Activated T-helper 2 cell treated with anti-CD3 and anti-CD28 coated beads, Interferon-gamma antibody, Interleukin-2, Interleukin-4, amounts not matched to agents 10 μg/mL and 5 μg/mL and 100 μg/mL, durations not matched to agents 14 hours and 24 hours and 36 hours (primary cell): ENCODE measurements at regions not wholly inside any gene's neighbourhood (a gene's known extent, or its start where the extent isn't known, plus 50 kb on each side); places are given as distances from the start of the nearest gene placed in this dataset.

ENCODE experiments used
- DNase-seq: peaks from one replicate; pipeline ENCODE4 v3.0.0; 2021; ENCODE audit warnings: low spot score
- H3K27ac Mint-ChIP-seq: one replicate; pipeline ENCODE4 v1.8.0; 2021; ENCODE audit warnings: mixed read lengths
- H3K27me3 Mint-ChIP-seq: one replicate; pipeline ENCODE4 v1.8.0; 2021; ENCODE audit warnings: low read depth, mixed read lengths
- H3K36me3 Mint-ChIP-seq: one replicate; pipeline ENCODE4 v1.8.0; 2021; ENCODE audit warnings: low read depth, mixed read lengths
- H3K4me1 Mint-ChIP-seq: one replicate; pipeline ENCODE4 v1.8.0; 2021; ENCODE audit warnings: low read depth, mixed read lengths
- H3K4me3 Mint-ChIP-seq: one replicate; pipeline ENCODE4 v1.8.0; 2021; ENCODE audit warnings: low read depth, mild to moderate bottlenecking, moderate library complexity, mixed read lengths
- H3K9me3 Mint-ChIP-seq: one replicate; pipeline ENCODE4 v1.8.0; 2021; ENCODE audit warnings: mixed read lengths
- intact Hi-C: fragments of 100-400 bp; cut with micrococcal nuclease; formaldehyde crosslinking; loops from one replicate; pipeline ENCODE4 v1.15.1; 2023

DNA sequence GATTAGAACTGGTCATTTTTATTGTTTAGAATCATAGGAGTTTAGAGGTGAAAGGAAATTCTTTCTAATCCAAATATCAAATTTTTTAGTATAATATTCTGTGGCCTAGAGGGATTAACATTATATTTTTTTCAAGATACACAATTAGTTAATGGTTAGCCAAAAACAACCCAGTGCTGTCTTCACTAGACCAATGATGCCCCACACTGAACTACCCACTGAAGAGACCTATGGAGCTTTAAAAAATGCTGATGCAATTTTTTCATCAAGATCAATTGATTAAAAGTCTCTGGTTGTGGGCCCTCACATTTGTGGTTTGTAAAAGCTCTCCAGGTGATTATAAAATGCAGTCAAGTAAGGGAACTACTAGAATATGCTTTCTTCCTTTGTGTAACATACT is 274.1 kb upstream of the C9orf72 start:
- H3K4me3 Mint-ChIP-seq = no peak overlapping the region

DNA sequence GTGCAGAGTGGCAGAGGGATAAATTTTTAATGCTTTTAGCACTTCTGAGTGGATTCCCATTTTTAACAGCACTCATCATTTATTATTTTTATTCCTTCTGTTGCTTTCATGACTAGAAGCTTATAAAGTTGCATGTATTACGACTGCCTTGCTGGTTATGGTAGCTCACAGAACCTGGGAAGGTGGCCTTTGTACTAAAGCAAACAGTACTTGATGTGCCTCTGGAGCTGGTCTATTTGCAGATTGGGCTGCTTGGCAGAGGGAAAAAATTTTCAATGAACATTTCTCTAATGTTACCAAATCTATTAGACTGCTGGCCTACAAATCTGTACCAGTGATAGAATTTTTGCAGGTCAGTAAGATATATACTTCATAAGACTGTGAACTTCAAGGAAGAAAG is 274.5 kb upstream of the C9orf72 start:
- no peaks in the 10 kb centered on the region for H3K27me3 Mint-ChIP-seq
- H3K4me3 Mint-ChIP-seq = no peak overlapping the region
- no peaks in the 10 kb centered on the region for H3K9me3 Mint-ChIP-seq
- H3K4me1 Mint-ChIP-seq = no peaks in the 10 kb centered on the region
- DNase-seq = no peak
- no peaks in the 10 kb centered on the region for H3K36me3 Mint-ChIP-seq
- H3K27ac Mint-ChIP-seq = no peak overlapping the region
- intact Hi-C loops = no loop called here

More for the DNA sequence above, 274.1 kb upstream of the C9orf72 start:
- H3K27ac Mint-ChIP-seq = no peak overlapping the region
- no peaks in the 10 kb centered on the region for H3K4me1 Mint-ChIP-seq
- no peaks in the 10 kb centered on the region for H3K36me3 Mint-ChIP-seq
- H3K9me3 Mint-ChIP-seq = no peaks in the 10 kb centered on the region
- DNase-seq = no peak
- intact Hi-C loops = no loop called here
- no peaks in the 10 kb centered on the region for H3K27me3 Mint-ChIP-seq

DNA sequence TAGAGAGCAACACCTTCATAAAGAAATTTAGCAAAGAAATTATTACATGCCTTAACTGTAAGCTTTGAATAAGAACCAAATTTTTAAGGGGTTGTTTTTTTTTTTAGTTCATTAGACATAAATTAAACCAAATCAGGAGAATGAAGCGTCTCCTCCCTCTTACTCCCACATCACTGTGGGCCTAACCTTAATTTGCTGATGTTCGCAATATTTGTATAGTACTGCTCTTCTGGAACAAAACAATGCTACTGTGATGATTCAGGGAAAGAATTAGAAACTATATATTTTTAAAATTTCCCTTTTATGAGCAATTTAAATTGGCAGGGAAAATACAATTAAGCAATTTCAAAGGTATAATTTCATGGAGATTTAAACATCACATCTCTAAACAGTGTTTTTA is 275.0 kb upstream of the C9orf72 start:
- Mint-ChIP-seq H3K27me3 (no peaks in the 10 kb centered on the region), H3K4me1 (no peaks in the 10 kb centered on the region), H3K36me3 (no peaks in the 10 kb centered on the region)

DNA sequence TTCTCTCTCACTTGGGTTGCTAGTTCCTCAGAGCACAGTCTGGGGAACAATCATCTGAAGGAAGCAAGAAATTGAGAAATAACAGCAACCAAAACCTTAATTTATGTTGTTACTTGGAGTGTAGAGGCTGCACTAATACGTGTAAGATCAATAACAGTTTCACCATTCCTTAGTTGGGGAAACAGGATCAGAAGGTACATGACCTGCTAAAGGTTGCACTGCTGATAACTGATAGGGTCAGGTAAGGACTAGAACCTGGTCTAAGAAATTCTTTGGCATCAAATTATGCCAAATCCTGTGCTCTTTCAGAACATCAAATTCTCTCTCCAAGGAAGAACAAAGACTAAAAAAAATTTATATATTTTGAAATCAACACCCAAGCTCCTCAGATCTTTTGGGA is 278.6 kb upstream of the C9orf72 start:
- H3K9me3 Mint-ChIP-seq = no peaks in the 10 kb centered on the region
- no peaks in the 10 kb centered on the region for H3K36me3 Mint-ChIP-seq
- no peak overlapping the region for H3K4me3 Mint-ChIP-seq
- H3K27me3 Mint-ChIP-seq = no peaks in the 10 kb centered on the region
- H3K4me1 Mint-ChIP-seq = no peaks in the 10 kb centered on the region
- H3K27ac Mint-ChIP-seq = no peak overlapping the region
- intact Hi-C loops = no loop called here
- DNase-seq = no peak

More for the DNA sequence above, 275.0 kb upstream of the C9orf72 start:
- Mint-ChIP-seq H3K4me3 (no peak overlapping the region), H3K9me3 (no peaks in the 10 kb centered on the region), H3K27ac (no peak overlapping the region)
- intact Hi-C loops = no loop called here
- DNase-seq = no peak

DNA sequence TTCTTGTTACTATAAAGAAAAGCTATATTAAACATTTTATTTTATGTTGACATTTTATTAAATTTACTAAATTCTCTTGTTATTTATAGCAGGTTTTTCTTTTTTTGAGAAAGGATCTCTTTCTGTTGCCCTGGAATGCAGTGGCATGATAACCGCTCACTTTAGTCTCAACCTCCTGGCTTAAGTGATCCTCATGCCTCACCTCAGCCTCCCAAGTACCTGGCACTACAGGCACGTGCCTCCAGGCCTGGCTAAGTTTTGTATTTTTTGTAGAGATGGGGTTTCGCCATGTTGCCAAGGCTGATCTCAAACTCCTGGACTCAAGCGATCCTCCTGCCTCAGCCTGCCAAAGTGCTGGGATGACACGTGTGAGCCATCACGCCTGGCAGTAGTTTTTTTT is 280.2 kb upstream of the C9orf72 start:
- H3K9me3 Mint-ChIP-seq = no peaks in the 10 kb centered on the region
- H3K4me3 Mint-ChIP-seq = no peak overlapping the region
- intact Hi-C loops = no loop called here
- H3K36me3 Mint-ChIP-seq = no peaks in the 10 kb centered on the region
- no peaks in the 10 kb centered on the region for H3K4me1 Mint-ChIP-seq
- no peaks in the 10 kb centered on the region for H3K27me3 Mint-ChIP-seq
- no peak overlapping the region for H3K27ac Mint-ChIP-seq
- no peak for DNase-seq

DNA sequence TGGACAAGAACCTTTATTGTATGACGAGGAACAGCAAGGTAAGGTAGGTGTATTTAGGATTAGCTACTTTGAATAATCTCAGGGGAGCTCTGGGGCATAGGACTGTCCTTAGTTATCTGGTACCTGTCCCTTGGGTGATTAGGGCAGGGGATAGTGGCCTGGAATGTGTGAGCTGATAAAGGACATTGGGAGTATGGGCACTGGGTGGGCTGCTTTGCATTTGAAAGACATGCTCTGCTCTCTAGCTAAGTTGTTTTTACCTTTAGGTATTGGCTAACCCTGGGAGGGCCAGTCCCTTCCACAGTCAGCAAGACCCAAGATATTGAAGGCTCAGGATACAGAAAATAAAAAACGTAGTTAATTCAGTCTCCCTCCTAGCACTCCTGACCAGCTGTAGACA is 282.8 kb upstream of the C9orf72 start:
- H3K9me3 Mint-ChIP-seq = no peaks in the 10 kb centered on the region
- no peak overlapping the region for H3K27ac Mint-ChIP-seq
- H3K27me3 Mint-ChIP-seq = peaks cover 3% of the 10 kb centered on the region
- intact Hi-C loops = no loop called here
- no peaks in the 10 kb centered on the region for H3K4me1 Mint-ChIP-seq
- no peak overlapping the region for H3K4me3 Mint-ChIP-seq
- no peak for DNase-seq
- no peaks in the 10 kb centered on the region for H3K36me3 Mint-ChIP-seq

DNA sequence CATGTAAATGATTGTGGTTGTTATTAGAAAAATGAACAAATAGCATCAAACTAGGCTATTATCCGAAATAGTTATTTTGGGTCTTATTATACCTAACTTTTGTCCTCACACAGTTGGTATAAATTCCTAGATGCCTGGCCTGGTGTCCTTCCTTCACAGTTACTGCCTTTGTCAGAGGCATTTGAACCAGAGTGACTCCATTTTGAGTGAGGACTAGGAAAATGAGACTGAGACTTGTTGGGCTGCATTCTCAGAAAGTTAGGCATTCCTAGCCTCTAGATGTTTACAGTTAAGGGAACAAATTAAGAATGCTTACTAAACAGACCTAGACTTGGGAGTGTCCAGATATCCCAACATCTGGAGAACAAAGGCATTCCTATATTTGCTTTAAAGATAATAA is 283.5 kb upstream of the C9orf72 start:
- Mint-ChIP-seq H3K4me1 (no peaks in the 10 kb centered on the region), H3K27ac (no peak overlapping the region), H3K4me3 (no peak overlapping the region), H3K27me3 (peaks cover 3% of the 10 kb centered on the region), H3K9me3 (no peaks in the 10 kb centered on the region), H3K36me3 (no peaks in the 10 kb centered on the region)
- intact Hi-C loops = no loop called here
- no peak for DNase-seq

DNA sequence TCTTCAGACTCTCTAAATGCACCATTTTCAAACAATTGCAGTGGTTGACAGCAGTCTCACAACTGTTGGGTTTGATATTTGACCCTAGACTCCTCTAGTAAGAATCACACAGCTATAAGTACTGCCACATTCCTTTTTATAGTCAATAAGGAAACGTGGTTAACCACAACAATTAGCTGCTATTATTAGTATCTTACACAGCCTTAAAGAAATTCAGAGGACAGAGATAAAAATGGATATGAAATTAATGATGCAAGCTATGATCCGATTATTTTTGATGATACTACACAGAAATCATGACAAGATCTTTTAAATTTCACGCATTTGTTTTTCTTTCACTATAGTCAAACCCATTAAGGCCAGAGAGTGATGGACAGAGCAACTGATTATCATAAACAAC is 288.6 kb upstream of the C9orf72 start:
- no peaks in the 10 kb centered on the region for H3K9me3 Mint-ChIP-seq
- no peaks in the 10 kb centered on the region for H3K4me1 Mint-ChIP-seq
- H3K36me3 Mint-ChIP-seq = no peaks in the 10 kb centered on the region
- intact Hi-C loops = no loop called here
- DNase-seq = no peak
- peaks cover 4% of the 10 kb centered on the region for H3K27me3 Mint-ChIP-seq
- no peak overlapping the region for H3K27ac Mint-ChIP-seq
- no peak overlapping the region for H3K4me3 Mint-ChIP-seq

DNA sequence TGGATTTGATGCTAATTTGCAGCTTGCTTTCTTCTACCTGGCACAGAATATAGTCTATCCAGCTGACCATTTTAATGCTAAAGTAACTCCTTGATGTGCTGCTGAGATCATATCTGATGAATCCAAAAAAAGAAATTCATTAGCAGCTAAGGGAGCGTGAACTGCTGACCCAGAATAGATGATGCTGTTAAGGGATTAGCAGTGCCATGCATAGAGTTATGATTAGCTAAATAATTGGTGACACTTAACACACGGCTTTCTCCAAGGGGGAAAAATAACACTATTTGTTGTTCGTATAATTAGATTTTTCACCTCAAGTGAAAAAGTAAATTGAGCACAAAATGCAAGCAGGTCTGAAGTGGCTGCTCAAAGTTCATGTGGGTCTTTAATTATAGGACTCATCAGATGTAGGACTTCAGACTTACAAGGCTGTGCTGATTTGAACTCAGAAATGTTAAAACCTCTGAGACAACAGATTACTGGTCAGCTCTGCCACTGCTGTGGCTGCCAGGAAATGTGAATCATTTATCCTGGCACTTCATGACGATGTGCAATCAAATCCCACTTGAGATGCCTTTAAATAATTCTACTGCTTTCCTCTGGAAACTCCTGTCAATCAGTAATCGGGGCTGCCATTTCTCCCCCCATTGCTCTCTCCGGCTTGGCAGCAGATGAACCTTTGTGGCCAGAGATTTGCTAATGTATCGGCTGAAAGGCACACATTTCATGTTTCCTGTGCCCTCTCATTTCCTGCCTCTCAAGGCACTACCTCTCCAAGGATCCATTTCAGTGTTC is 291.6 kb upstream of the C9orf72 start:
- H3K27ac Mint-ChIP-seq = no peak overlapping the region
- H3K36me3 Mint-ChIP-seq = no peaks in the 10 kb centered on the region
- intact Hi-C loops = no loop called here
- DNase-seq = no peak
- H3K4me1 Mint-ChIP-seq = no peaks in the 10 kb centered on the region
- H3K4me3 Mint-ChIP-seq = no peak overlapping the region
- H3K9me3 Mint-ChIP-seq = no peaks in the 10 kb centered on the region
- peaks cover 10% of the 10 kb centered on the region for H3K27me3 Mint-ChIP-seq

DNA sequence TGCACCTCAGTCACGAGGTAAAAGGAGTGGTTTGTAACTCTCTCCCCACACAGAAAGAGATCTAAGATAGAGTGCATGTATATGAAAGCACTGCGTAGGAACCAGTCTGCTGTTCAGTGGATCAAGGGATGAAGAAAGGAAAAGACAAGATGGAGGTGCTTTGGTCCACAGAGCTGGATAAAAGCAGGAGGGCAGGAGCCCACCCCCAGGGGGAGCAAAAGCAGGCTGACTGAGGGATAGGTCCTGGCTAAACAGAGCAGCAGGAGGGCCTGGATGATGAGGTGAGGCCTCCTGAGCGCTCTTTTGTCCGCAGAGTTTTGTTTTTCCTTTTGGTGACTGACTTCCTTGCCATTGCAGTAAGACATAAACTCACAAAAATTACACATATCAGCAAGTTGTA is 293.5 kb upstream of the C9orf72 start:
- Mint-ChIP-seq H3K36me3 (no peaks in the 10 kb centered on the region), H3K27me3 (peaks cover 7% of the 10 kb centered on the region), H3K4me1 (no peaks in the 10 kb centered on the region), H3K9me3 (no peaks in the 10 kb centered on the region), H3K27ac (no peak overlapping the region), H3K4me3 (no peak overlapping the region)
- no peak for DNase-seq
- intact Hi-C loops = no loop called here

DNA sequence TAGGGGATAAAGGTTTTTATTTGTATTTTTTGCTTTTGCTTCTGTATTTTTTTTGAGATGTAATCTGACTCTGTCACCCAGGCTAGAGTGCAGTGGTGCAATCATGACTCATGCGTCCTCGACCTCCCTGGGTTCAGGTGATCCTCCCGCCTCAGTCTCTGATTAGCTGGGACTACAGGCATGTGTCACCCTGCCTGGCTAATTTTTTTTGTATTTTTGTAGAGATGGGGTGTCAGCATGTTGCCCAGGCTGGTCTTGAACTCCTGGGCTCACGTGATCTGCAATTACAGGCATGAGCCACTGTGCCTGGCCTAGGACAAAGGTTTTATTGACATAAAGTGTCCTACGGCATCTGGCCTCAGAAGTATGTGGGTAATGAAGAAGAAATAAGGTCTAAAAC is 297.1 kb upstream of the C9orf72 start:
- Mint-ChIP-seq H3K4me3 (no peak overlapping the region), H3K9me3 (no peaks in the 10 kb centered on the region), H3K27me3 (peaks cover 6% of the 10 kb centered on the region), H3K36me3 (no peaks in the 10 kb centered on the region), H3K27ac (no peak overlapping the region), H3K4me1 (no peaks in the 10 kb centered on the region)
- intact Hi-C loops = no loop called here
- no peak for DNase-seq

DNA sequence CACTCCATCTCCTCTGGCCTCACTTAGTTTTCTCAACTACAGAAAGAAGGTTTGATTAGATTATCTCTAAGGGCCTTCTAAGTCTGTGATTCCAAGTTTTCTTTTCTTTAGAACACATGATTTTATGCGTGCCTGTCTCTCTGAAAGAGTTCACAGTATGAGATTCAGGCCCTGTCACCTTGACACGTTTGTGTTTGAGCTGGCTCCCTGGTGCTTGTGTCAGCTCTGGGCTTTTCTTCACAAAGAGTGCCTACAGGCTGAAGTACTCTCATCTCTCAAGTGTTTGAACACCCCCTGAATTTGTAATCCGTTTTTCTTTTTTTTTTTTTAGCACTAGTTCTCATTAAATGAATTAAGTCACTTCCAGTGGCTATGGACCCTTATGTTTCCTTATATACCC is 306.9 kb upstream of the C9orf72 start:
- H3K4me3 Mint-ChIP-seq = no peak overlapping the region
- peaks cover 2% of the 10 kb centered on the region for H3K27me3 Mint-ChIP-seq
- intact Hi-C loops = no loop called here
- no peaks in the 10 kb centered on the region for H3K36me3 Mint-ChIP-seq
- no peaks in the 10 kb centered on the region for H3K4me1 Mint-ChIP-seq
- no peak for DNase-seq
- H3K27ac Mint-ChIP-seq = no peak overlapping the region
- H3K9me3 Mint-ChIP-seq = no peaks in the 10 kb centered on the region

DNA sequence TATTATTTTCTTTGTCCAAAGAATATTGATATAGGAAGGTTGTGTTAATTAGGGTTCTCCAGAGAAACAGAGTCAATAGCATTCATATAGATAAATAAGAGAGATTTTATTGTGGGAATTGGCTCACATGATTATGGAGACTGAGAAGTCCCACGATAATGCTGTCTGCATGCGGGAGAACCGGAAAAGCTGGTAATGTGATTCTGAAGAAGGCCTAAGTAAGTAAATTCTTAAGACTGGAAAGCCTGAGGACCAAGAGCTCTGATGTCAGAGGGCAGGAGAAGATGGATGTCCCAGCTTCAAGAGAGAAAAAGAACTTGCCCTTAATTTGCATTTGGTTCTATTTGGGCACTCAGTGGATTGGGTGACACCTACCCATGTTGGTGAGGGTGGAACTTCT is 307.4 kb upstream of the C9orf72 start:
- no peaks in the 10 kb centered on the region for H3K4me1 Mint-ChIP-seq
- H3K9me3 Mint-ChIP-seq = no peaks in the 10 kb centered on the region
- no peaks in the 10 kb centered on the region for H3K36me3 Mint-ChIP-seq
- intact Hi-C loops = no loop called here
- H3K27me3 Mint-ChIP-seq = peaks cover 2% of the 10 kb centered on the region
- no peak overlapping the region for H3K4me3 Mint-ChIP-seq
- no peak overlapping the region for H3K27ac Mint-ChIP-seq
- no peak for DNase-seq
